ENCODE measurements at regions not wholly inside any gene's neighbourhood (a gene's known extent, or its start where the extent isn't known, plus 50 kb on each side); places are given as distances from the start of the nearest gene placed in this dataset.

DNA sequence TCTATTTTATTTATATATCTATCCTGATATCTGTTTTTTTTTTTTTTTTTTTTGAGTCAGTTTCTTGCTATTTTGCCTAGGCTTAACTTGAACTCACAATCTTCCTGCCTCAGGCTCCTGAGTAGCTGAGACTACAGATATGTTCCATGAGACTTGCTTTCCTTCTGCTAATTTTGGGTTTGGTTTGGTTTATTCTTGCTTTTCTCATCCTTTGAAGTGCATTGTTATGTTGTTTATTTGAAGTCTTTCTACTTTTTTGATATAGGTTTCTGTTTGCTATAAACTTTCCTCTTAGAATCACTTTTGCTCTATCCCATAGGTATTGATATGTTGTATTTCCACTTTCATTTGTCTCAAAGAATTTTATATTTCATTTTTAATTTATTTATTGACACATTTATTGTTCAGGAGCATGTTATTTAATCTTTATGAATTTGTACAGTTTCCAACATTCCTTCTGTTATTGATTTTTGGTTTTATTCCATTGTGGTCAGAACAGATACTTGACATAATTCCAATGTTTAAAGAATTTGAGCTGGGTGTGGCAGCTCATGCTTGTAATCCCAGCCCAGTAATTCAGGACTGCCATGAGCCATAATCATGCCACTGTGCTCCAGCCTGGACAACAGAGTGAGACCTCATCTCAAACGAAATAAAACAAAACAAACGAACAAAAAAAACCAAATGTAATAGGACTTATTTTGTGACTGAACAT, 62.3 kb upstream of the PLSCR4 start:
- DNase-seq (ENCODE audit: low read depth) = no peak
- TF ChIP-seq, protein P1, sequence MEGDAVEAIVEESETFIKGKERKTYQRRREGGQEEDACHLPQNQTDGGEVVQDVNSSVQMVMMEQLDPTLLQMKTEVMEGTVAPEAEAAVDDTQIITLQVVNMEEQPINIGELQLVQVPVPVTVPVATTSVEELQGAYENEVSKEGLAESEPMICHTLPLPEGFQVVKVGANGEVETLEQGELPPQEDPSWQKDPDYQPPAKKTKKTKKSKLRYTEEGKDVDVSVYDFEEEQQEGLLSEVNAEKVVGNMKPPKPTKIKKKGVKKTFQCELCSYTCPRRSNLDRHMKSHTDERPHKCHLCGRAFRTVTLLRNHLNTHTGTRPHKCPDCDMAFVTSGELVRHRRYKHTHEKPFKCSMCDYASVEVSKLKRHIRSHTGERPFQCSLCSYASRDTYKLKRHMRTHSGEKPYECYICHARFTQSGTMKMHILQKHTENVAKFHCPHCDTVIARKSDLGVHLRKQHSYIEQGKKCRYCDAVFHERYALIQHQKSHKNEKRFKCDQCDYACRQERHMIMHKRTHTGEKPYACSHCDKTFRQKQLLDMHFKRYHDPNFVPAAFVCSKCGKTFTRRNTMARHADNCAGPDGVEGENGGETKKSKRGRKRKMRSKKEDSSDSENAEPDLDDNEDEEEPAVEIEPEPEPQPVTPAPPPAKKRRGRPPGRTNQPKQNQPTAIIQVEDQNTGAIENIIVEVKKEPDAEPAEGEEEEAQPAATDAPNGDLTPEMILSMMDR (IDR thresholded peaks at IDR 0.05; ENCODE audit: low read length, missing control alignments) = no peak
- no peak overlapping the region for H3K4me3 ChIP-seq (replicated peaks; ENCODE audit: low read depth, low read length)

DNA sequence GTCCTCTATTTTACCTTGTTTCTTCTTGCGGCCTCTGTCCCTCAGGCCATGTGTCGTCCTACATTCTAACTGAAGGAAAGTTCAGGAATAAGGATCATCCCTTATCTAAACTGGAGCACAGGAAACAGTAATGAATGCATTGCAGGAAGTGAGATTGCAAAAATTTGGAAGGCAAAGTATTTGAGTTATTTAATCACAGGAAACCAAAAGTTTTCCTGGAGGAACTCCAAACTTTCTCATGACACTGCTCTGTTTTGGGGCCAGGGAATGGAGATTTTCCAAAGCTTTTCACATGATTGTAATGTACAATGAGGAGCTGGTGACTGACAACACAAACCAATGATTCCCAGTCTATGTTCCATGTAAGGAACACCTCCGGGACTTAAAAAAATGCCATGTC, 57.8 kb upstream of the PLSCR4 start:
- TF ChIP-seq, protein P1 (IDR thresholded peaks at IDR 0.05; ENCODE audit: low read length, missing control alignments) = no peak
- H3K4me3 ChIP-seq (replicated peaks; ENCODE audit: low read depth, low read length) = peak overlapping the region; percentile 1
- DNase-seq (ENCODE audit: low read depth) = peak; percentile 96

DNA sequence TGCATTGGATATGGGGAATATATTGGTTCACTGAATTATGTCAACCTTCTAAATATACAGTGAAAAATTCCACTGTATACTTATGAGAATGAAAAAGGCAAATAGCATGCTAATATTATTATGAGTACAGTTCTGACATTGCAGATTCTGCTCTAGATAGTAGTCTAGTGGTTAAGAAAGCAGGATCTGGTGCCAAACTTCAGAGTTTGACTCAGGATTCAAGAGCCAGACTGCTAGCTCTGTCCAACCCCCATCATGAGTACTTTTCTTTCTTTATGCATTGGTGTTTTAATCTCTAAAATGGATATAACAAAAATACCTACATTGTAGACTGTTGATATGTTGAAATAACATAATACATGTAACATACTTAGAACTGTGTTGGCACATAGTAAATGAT, 57.3 kb upstream of the PLSCR4 start:
- TF ChIP-seq, protein P1 (IDR thresholded peaks at IDR 0.05; ENCODE audit: low read length, missing control alignments) = no peak
- peak overlapping the region; percentile 1 for H3K4me3 ChIP-seq (replicated peaks; ENCODE audit: low read depth, low read length)

DNA sequence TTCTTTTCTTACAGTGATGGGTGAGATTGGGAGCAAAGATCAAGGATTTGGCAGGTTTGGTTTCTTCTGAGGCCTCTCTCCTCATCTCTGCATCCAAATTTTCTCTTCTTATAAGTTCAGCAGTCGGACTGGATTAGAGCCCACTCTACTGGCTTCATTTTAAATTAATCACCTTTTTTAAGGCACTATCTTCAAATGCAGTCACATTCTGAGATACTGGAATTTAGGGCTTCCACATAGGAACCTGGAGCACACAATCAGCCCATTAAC, 56.5 kb upstream of the PLSCR4 start:
- DNase-seq (ENCODE audit: low read depth) = peak; percentile 24
- TF ChIP-seq, protein P1 (IDR thresholded peaks at IDR 0.05; ENCODE audit: low read length, missing control alignments) = no peak
- no peak overlapping the region for H3K4me3 ChIP-seq (replicated peaks; ENCODE audit: low read depth, low read length)

More for the DNA sequence above, 57.3 kb upstream of the PLSCR4 start:
- peak; percentile 84 for DNase-seq (ENCODE audit: low read depth)

DNA sequence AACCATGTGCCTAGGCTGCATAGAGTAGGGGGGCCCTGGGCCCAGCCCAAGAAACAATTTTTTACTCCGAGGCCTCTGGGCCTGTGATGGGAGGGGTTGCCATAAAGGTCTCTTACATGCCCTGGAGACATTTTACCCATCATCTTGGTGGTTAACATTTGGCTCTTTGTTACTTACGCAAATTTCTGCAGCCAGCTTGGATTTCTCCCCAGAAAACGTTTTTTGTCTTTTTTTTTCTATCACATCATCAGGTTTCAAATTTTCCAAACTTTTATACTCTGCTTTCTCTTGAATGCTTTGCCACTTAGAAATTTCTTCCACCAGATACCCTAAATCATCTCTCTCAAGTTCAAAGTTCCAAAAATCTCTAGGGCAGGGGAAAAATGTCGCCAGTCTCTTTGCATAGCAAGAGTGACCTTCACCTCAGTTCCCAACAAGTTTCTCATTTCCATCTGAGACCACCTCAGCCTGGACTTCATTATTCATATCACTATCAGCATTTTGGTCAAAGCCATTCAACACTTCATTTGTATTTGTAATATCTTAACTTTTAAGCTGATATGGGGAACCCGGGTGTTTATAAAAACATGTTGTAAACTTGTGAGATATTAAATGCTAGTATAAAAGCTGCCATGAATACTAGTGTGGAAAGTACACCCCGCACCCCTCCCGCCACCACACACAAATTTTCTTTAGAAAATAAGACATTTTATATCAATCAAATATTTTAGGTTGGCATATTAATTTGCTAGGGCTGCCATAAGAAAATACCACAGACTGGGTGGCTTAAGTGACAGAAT, 56.0 kb upstream of the PLSCR4 start:
- no peak overlapping the region for H3K4me3 ChIP-seq (replicated peaks; ENCODE audit: low read depth, low read length)
- TF ChIP-seq, protein P1 (IDR thresholded peaks at IDR 0.05; ENCODE audit: low read length, missing control alignments) = no peak
- no peak for DNase-seq (ENCODE audit: low read depth)

DNA sequence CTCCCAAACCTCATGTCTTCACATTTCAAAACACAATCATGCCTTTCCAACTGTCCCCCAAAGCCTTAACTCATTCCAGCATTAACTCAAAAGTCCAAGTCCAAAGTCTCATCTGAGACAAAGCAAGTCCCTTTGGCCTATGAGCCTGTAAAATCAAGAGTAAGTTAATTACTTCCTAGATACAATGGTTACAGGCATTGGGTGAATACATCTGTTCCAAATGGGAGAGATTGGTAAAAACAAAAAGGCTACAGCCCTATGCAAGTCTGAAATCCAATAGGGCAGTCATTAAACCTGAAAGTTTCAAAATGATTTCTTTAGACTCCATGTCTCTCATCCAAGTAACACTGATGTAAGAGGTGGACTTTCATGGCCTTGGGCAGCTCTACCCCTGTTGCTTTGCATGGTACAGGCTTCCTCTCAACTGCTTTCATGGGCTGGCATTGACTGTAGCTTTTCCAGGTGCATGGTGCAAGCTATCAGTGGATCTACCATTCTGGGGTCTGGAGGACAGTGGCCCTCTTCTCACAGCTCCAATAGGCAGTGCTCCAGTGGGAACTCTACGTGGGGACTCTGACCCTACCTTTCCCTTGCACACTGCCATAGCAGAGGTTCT, 55.0 kb upstream of the PLSCR4 start:
- H3K4me3 ChIP-seq (replicated peaks; ENCODE audit: low read depth, low read length) = no peak overlapping the region
- TF ChIP-seq, protein P1 (IDR thresholded peaks at IDR 0.05; ENCODE audit: low read length, missing control alignments) = no peak
- no peak for DNase-seq (ENCODE audit: low read depth)

Measured in fibroblast of pulmonary artery (primary cell).